IMR-90 (cell line): ENCODE measurements at regions not wholly inside any gene's neighbourhood (a gene's known extent, or its start where the extent isn't known, plus 50 kb on each side); places are given as distances from the start of the nearest gene placed in this dataset.
A peak's percentile ranks its signal among the peaks of the same experiment; 100 is the strongest.

Experiments used
- ATAC-seq: fragments of 200-7000 bp; cut with Tn5 transposase; 2 replicates; pipeline ENCODE4 v1.9.1; 2020; ENCODE audit warnings: low read depth, mild to moderate bottlenecking, moderate library complexity
- BruUV-seq: library from RNA; stranded (reverse); fragments of 400-500 nt; replicated peaks from 2 replicates; lab custom pipeline; 2021; lab: Mats Ljungman, UMichigan
- CTCF ChIA-PET: fragments of 300-600 bp; formaldehyde crosslinking; extraction: SDS; loops from one replicate; lab custom pipeline; 2021; ENCODE audit warnings: antibody characterized with exemption; lab: Yijun Ruan, JAX
- POLR2A ChIA-PET: fragments of 300-600 bp; sonication (Branson Sonifier 250); formaldehyde crosslinking; loops from one replicate; lab custom pipeline; 2022; ENCODE audit warnings: antibody characterized with exemption; ENCODE audit not compliant: unreplicated experiment; lab: Charles Lee
- DNase-seq: peaks from one replicate; pipeline ENCODE4 v3.0.0; 2013
- H2AFZ ChIP-seq: replicated peaks from 2 replicates; pipeline ENCODE3; 2013; ENCODE audit warnings: low read length, mild to moderate bottlenecking; ENCODE audit not compliant: poor library complexity
- H2AK5ac ChIP-seq: 2 replicates; pipeline ENCODE4 v1.6.1; 2013; ENCODE audit warnings: low read depth, low read length, inconsistent platforms
- H2AK9ac ChIP-seq: replicated peaks from 2 replicates; pipeline ENCODE3; 2013; ENCODE audit warnings: mild to moderate bottlenecking, low read depth, low read length, moderate library complexity; ENCODE audit not compliant: poor library complexity
- H2BK120ac ChIP-seq: 2 replicates; pipeline ENCODE4 v1.6.1; 2013; ENCODE audit warnings: low read depth, low read length, inconsistent platforms
- H2BK15ac ChIP-seq: 3 replicates; pipeline ENCODE4 v1.6.1; 2013; ENCODE audit warnings: low read depth, low read length, inconsistent platforms
- H2BK20ac ChIP-seq: 2 replicates; pipeline ENCODE4 v1.6.1; 2013; ENCODE audit warnings: low read depth, mild to moderate bottlenecking, inconsistent platforms, low read length, moderate library complexity
- H2BK5ac ChIP-seq: 2 replicates; pipeline ENCODE4 v1.6.1; 2013; ENCODE audit warnings: mild to moderate bottlenecking, low read depth, low read length, inconsistent platforms; ENCODE audit not compliant: poor library complexity, severe bottlenecking
- H3K14ac ChIP-seq: replicated peaks from 2 replicates; pipeline ENCODE4 v1.6.1; 2013; ENCODE audit warnings: low read depth, low read length, inconsistent platforms
- H3K18ac ChIP-seq: 2 replicates; pipeline ENCODE4 v1.6.1; 2013; ENCODE audit warnings: low read depth, low read length, control low read depth
- H3K23ac ChIP-seq: 2 replicates; pipeline ENCODE4 v1.6.1; 2013; ENCODE audit warnings: low read depth, low read length, inconsistent platforms
- H3K27ac ChIP-seq: 2 replicates; pipeline ENCODE4 v1.5.1; 2013; ENCODE audit warnings: mild to moderate bottlenecking, control low read depth, low read length; ENCODE audit not compliant: insufficient read depth
- H3K27me3 ChIP-seq: 2 replicates; pipeline ENCODE4 v1.6.1; 2013; ENCODE audit warnings: low read length; ENCODE audit not compliant: control insufficient read depth, insufficient read depth
- H3K36me3 ChIP-seq: 2 replicates; pipeline ENCODE4 v1.6.1; 2013; ENCODE audit warnings: low read length, mixed read lengths; ENCODE audit not compliant: control insufficient read depth, insufficient read depth
- H3K4ac ChIP-seq: 2 replicates; pipeline ENCODE4 v1.6.1; 2013; ENCODE audit warnings: low read depth, low read length, inconsistent platforms
- H3K4me1 ChIP-seq: 2 replicates; pipeline ENCODE4 v1.6.1; 2013; ENCODE audit warnings: low read length, mixed read lengths; ENCODE audit not compliant: control insufficient read depth, insufficient read depth
- H3K4me2 ChIP-seq: 2 replicates; pipeline ENCODE4 v1.6.1; 2013; ENCODE audit warnings: low read depth, mild to moderate bottlenecking, control low read depth, low read length, moderate library complexity
- H3K4me3 ChIP-seq: 2 replicates; pipeline ENCODE4 v1.5.1; 2013; ENCODE audit warnings: low read depth, mild to moderate bottlenecking, control low read depth, low read length, moderate library complexity; ENCODE audit not compliant: insufficient read depth
- H3K56ac ChIP-seq: 2 replicates; pipeline ENCODE4 v1.6.1; 2013; ENCODE audit warnings: low read length, inconsistent platforms; ENCODE audit not compliant: insufficient read depth; ENCODE audit errors: extremely low read depth
- H3K79me1 ChIP-seq, 2 experiments: 2 replicates each; pipeline ENCODE4 v1.6.1; 2013; ENCODE audit warnings: low read length in 2 of 2, inconsistent platforms in 1 of 2, low read depth in 1 of 2
- H3K9ac ChIP-seq: 2 replicates; pipeline ENCODE4 v1.6.1; 2013; ENCODE audit warnings: low read depth, low read length, control low read depth
- H3K9me1 ChIP-seq: 2 replicates; pipeline ENCODE4 v1.6.1; 2013; ENCODE audit warnings: low read length, inconsistent platforms; ENCODE audit not compliant: insufficient read depth
- H3K9me3 ChIP-seq: 2 replicates; pipeline ENCODE4 v1.6.1; 2013; ENCODE audit warnings: low read length; ENCODE audit not compliant: control insufficient read depth, insufficient read depth
- H4K20me1 ChIP-seq: 2 replicates; pipeline ENCODE4 v1.6.1; 2013; ENCODE audit warnings: low read length, inconsistent platforms; ENCODE audit not compliant: insufficient read depth
- H4K5ac ChIP-seq: 2 replicates; pipeline ENCODE4 v1.6.1; 2013; ENCODE audit warnings: mild to moderate bottlenecking, low read depth, low read length, control low read depth
- H4K8ac ChIP-seq, 2 experiments: 2 replicates each; pipeline ENCODE4 v1.6.1; 2013; ENCODE audit warnings: low read depth in 2 of 2, low read length in 2 of 2, control low read depth in 1 of 2, inconsistent platforms in 1 of 2
- H4K91ac ChIP-seq: 2 replicates; pipeline ENCODE4 v1.6.1; 2013; ENCODE audit warnings: low read depth, low read length, inconsistent platforms; ENCODE audit not compliant: insufficient read depth
- BHLHE40 ChIP-seq: fragments of 150-350 bp; IDR thresholded peaks from 2 replicates; pipeline ENCODE4 v1.6.1; 2016; ENCODE audit warnings: mild to moderate bottlenecking, low read depth, low read length
- CEBPB ChIP-seq: IDR thresholded peaks from 2 replicates; pipeline ENCODE4 v1.6.1; 2012; ENCODE audit warnings: low read depth, low read length, improper control_type of control experiment
- CHD1 ChIP-seq: IDR thresholded peaks from 2 replicates; pipeline ENCODE4 v1.6.1; 2012; ENCODE audit warnings: low read depth, low read length, improper control_type of control experiment
- CTCF ChIP-seq: conservative IDR thresholded peaks from 2 replicates; pipeline ENCODE4 v1.5.1; 2012; ENCODE audit warnings: mild to moderate bottlenecking, low read depth, low read length, improper control_type of control experiment
- ELK1 ChIP-seq: fragments of 150-350 bp; IDR thresholded peaks from 2 replicates; pipeline ENCODE4 v1.6.1; 2016; ENCODE audit warnings: low read depth, mild to moderate bottlenecking, low read length, moderate library complexity, borderline replicate concordance
- FOS ChIP-seq: fragments of 150-350 bp; IDR thresholded peaks from 2 replicates; pipeline ENCODE4 v1.6.1; 2016; ENCODE audit warnings: low read depth, low read length
- MAFK ChIP-seq: IDR thresholded peaks from 2 replicates; pipeline ENCODE4 v1.6.1; 2012; ENCODE audit warnings: low read depth, low read length, improper control_type of control experiment
- MAZ ChIP-seq: IDR thresholded peaks from 2 replicates; pipeline ENCODE4 v1.6.1; 2012; ENCODE audit warnings: low read depth, mild to moderate bottlenecking, low read length, improper control_type of control experiment, moderate library complexity, borderline replicate concordance
- MXI1 ChIP-seq: IDR thresholded peaks from 2 replicates; pipeline ENCODE4 v1.6.1; 2012; ENCODE audit warnings: low read depth, mild to moderate bottlenecking, low read length, moderate library complexity, borderline replicate concordance
- NFE2L2 ChIP-seq: fragments of 150-350 bp; IDR thresholded peaks from 2 replicates; pipeline ENCODE4 v1.6.1; 2016; ENCODE audit warnings: low read depth, mild to moderate bottlenecking, low read length
- POLR2A ChIP-seq: IDR thresholded peaks from 2 replicates; pipeline ENCODE4 v1.6.1; 2012; ENCODE audit warnings: mild to moderate bottlenecking, low read depth, low read length
- RAD21 ChIP-seq: IDR thresholded peaks from 2 replicates; pipeline ENCODE4 v1.6.1; 2012; ENCODE audit warnings: low read length, improper control_type of control experiment
- RCOR1 ChIP-seq: IDR thresholded peaks from 2 replicates; pipeline ENCODE4 v1.6.1; 2012; ENCODE audit warnings: mild to moderate bottlenecking, low read length, improper control_type of control experiment; ENCODE audit not compliant: insufficient replicate concordance
- RFX5 ChIP-seq: IDR thresholded peaks from 2 replicates; pipeline ENCODE4 v1.8.0; 2012; ENCODE audit warnings: low read depth, mild to moderate bottlenecking, low read length, moderate library complexity
- SMC3 ChIP-seq: fragments of 150-350 bp; IDR thresholded peaks from 2 replicates; pipeline ENCODE4 v1.6.1; 2016; ENCODE audit warnings: low read depth, mild to moderate bottlenecking, antibody characterized with exemption, low read length, moderate library complexity
- USF2 ChIP-seq: fragments of 150-350 bp; IDR thresholded peaks from 2 replicates; pipeline ENCODE4 v1.6.1; 2017; ENCODE audit warnings: mild to moderate bottlenecking, antibody characterized with exemption, low read length, low read depth
- WGBS, 2 experiments: methylation state at CpG; one replicate each; pipeline versions ENCODE4 v1.1.5 to v1.1.7; 2013; ENCODE audit warnings: missing lambda C conversion rate in 2 of 2; ENCODE audit not compliant: insufficient read length in 1 of 2; ENCODE audit errors: extremely low coverage in 2 of 2; 5-methylcytosine and 5-hydroxymethylcytosine counted together
- dilution Hi-C: fragments of 300-500 bp; cut with HindIII; formaldehyde crosslinking; loops from one replicate; pipeline ENCODE4 v1.14.3; 2018; ENCODE audit warnings: low sequenced_read_pairs; ENCODE audit not compliant: unreplicated experiment
- in situ Hi-C: fragments of 300-500 bp; cut with MboI; formaldehyde crosslinking; loops from 3 replicates; pipeline ENCODE4 v1.14.3; 2019; ENCODE audit warnings: low sequenced_read_pairs, inconsistent platforms, mixed read lengths
- intact Hi-C: fragments of 100-400 bp; cut with micrococcal nuclease; formaldehyde crosslinking; loops from 2 replicates; pipeline ENCODE4 v1.10.0; 2022

GRCh38 chr2:152827944-152828343 lies 109.5 kb downstream of the ARL6IP6 start:
- Histone ChIP-seq H3K4ac (no peak overlapping the region), H3K79me1 (no peaks in the 10 kb centered on the region), H3K18ac (peak overlapping the region; percentile 81; the same call in 1 of the 2 replicates), H3K27me3 (no peaks in the 10 kb centered on the region), H3K4me2 (no peak overlapping the region), H3K4me1 (peaks cover 8% of the 10 kb centered on the region; the same call in 1 of the 2 replicates), H4K20me1 (no peaks in the 10 kb centered on the region), H3K14ac (no peak overlapping the region), H2BK15ac (no peak overlapping the region), H3K9me1 (no peaks in the 10 kb centered on the region), H2AK5ac (no peak overlapping the region), H2BK5ac (no peak overlapping the region), H4K91ac (no peak overlapping the region), H3K9me3 (no peaks in the 10 kb centered on the region), H4K5ac (peak overlapping the region; percentile 76; the same call in 1 of the 2 replicates), H2BK120ac (no peak overlapping the region), H3K36me3 (no peaks in the 10 kb centered on the region), H3K27ac (no peak overlapping the region), H3K56ac (no peak overlapping the region), H2AK9ac (no peak overlapping the region), H3K4me3 (no peak overlapping the region), H4K8ac (no peak overlapping the region), H2BK20ac (no peak overlapping the region), H3K9ac (no peak overlapping the region), H2AFZ (no peak overlapping the region), H3K23ac (no peak overlapping the region)
- CTCF ChIA-PET, result no interaction called here
- no peak for TF ChIP-seq FOS
- no peak for TF ChIP-seq USF2
- no peak for TF ChIP-seq ELK1
- no peak for TF ChIP-seq POLR2A
- TF ChIP-seq CTCF, result no peak
- no peak for TF ChIP-seq CHD1
- TF ChIP-seq MAZ, result no peak
- TF ChIP-seq NFE2L2, result no peak
- TF ChIP-seq MXI1, result no peak
- TF ChIP-seq RFX5, result no peak
- no peak for TF ChIP-seq BHLHE40
- TF ChIP-seq SMC3, result no peak
- TF ChIP-seq MAFK, result no peak
- TF ChIP-seq RCOR1, result no peak
- no peak for TF ChIP-seq RAD21
- TF ChIP-seq CEBPB, result no peak
- ATAC-seq (no peak), DNase-seq (no peak)
- BruUV-seq, result no TSS peak
- WGBS, 2 experiments, result no CpG with 5 or more reads among the region's 5 CpGs
- in situ Hi-C loops, result no loop called here
- dilution Hi-C loops, result no loop called here
- POLR2A ChIA-PET, result no interaction called here
- intact Hi-C loops, result loop anchor here (2.0 kb wide), 1 partner anchor 65 kb away; no protein-coding TSS in a partner anchor
